Ovary (tissue), 7 donors: ENCODE measurements at regions not wholly inside any gene's neighbourhood (a gene's known extent, or its start where the extent isn't known, plus 50 kb on each side); places are given as distances from the start of the nearest gene placed in this dataset.

Source experiments
- DNase-seq, 5 donors: peaks; one replicate each; pipeline ENCODE4 v3.0.0-alpha.2; 2019 to 2020
- H3K27ac ChIP-seq, 2 donors: fragments of 200-600 bp; one replicate each; pipeline versions ENCODE4 v1.5.1 to v1.8.0; 2019 to 2022
- H3K27me3 ChIP-seq: fragments of 200-600 bp; one replicate; pipeline ENCODE4 v1.8.0; 2022
- H3K36me3 ChIP-seq: fragments of 200-600 bp; sonication (generic); one replicate; pipeline ENCODE4 v1.5.1; 2019
- H3K4me1 ChIP-seq: one replicate; pipeline ENCODE4 v1.8.1; 2013; ENCODE audit warnings: mild to moderate bottlenecking, moderate library complexity; ENCODE audit not compliant: insufficient read depth
- H3K4me3 ChIP-seq: fragments of 200-600 bp; sonication (generic); one replicate; pipeline ENCODE4 v1.5.1; 2017
- H3K9me3 ChIP-seq, 2 donors: fragments of 200-600 bp in 1 of 2; sonication (generic) in 1 of 2; one replicate each; pipeline versions ENCODE4 v1.5.1 to v1.8.1; 2013 to 2019; ENCODE audit warnings: mild to moderate bottlenecking in 1 of 2, moderate library complexity in 1 of 2
- CTCF ChIP-seq, 3 donors: fragments of 450-650 bp in 2 of 3; fragments of 200-600 bp in 1 of 3; IDR thresholded peaks; one replicate each; pipeline versions ENCODE4 v1.5.1 to v1.8.0; 2016 to 2022; ENCODE audit warnings: antibody characterized with exemption in 3 of 3, mild to moderate bottlenecking in 1 of 3
- EP300 ChIP-seq: sonication (generic); formaldehyde crosslinking; IDR thresholded peaks from one replicate; pipeline ENCODE4 v1.6.1; 2017; ENCODE audit warnings: antibody characterized with exemption
- POLR2A ChIP-seq: fragments of 450-650 bp; IDR thresholded peaks from one replicate; pipeline ENCODE4 v1.6.1; 2017; ENCODE audit warnings: antibody characterized with exemption, mild to moderate bottlenecking, moderate library complexity
- whole genome bisulfite sequencing, 3 donors: extraction: QIAGEN DNeasy Blood & Tissue Kit in 1 of 3; methylation state at CpG; one replicate each; pipeline versions ENCODE4 v1.1.5 to v1.1.7; 2013 to 2017; 5-methylcytosine and 5-hydroxymethylcytosine counted together
- intact Hi-C, 4 donors: fragments of 100-400 bp; cut with DNase I; formaldehyde crosslinking; loops; one replicate each; pipeline versions ENCODE4 v1.11.0 to v1.15.1; 2022 to 2023
- donor health status: DM: no; HTN: no; CAD: no; lungs with moderate emphysema.
- donor health status: DM: no; HTN: no; CAD: no.
- donor health status: Bipolar disorder and iron deficiency.
- donor health status: DM: no; HTN: no; CAD: no.
- donor health status: DM: yes; HTN: yes; CAD: no.

DNA sequence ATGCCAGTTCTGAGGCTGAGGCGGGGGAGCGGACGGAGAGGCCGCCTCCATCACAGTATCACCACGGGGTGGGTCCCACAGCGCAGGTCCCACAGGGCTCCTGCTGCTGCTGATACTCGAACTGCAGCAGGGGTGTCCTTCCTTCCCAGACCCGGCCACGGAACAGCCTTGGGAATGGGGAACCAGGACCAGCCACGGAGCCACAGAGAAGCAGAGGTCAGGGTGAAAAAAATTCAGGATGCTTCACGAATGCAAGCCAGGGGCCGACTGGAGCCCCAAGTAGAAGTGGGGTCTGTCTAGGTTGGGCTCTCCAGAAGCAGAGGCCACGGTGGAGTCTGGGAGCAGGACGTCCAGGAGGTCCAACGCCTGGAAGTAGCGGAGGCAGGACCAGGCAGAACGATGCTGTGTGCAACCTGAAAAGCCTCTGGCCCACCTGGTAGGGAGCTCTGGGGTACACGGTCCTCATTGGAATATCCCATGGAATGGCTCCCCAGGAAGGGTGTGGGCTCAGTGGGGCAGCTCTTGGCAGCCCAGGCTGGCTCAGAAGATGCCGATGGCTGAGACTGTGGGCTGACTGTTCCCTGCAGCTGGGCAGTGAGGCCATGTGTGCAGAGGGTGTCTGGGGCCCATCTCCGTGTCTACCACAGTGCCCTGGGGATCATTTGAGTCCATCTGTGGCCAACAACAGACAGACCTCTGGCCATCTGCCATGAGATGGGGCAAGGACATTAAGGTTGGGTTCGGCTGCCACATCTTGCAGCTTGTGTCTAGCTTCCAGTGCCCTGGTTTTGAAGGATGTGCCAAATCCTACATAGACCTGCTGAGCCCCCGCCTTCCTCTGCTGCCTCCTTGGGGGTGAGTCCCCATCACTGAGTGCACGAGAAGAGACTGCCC is 66.9 kb upstream of the FCN1 start:
- whole genome bisulfite sequencing, 3 donors: 85 to 90% (median 86%) methylated on average over 23 of the region's 23 CpGs
- Histone ChIP-seq H3K27ac (no peak overlapping the region), H3K4me1 (no peaks in the 10 kb centered on the region), H3K27me3 (no peaks in the 10 kb centered on the region), H3K9me3 (no peaks in the 10 kb centered on the region), H3K4me3 (no peak overlapping the region), H3K36me3 (no peaks in the 10 kb centered on the region)
- peak in 1 of 5 donors; percentile 13 for DNase-seq
- intact Hi-C loops: no loop called here
- no peak for TF ChIP-seq POLR2A
- no peak for TF ChIP-seq EP300
- no peak for TF ChIP-seq CTCF (IDR thresholded peaks at IDR 0.05)

DNA sequence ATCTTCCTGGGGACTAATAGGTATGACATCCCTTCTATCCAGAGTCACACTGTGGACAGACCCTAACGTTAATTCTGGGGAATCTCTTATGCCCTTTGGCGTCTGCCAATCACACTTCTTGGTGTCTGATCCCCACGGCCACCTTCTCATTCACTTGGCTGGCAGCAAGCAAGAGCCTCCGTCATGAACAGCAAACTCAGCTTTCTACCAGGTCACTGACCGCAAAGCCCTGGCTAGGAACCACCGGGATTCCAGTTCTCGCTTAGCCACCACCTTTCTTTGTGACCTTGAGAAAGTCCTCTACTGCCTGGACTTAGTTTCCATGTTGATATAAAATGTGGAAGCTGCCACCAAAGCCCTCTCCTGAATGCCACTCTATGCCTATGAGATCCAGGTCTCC is 67.7 kb upstream of the FCN1 start:
- no peaks in the 10 kb centered on the region for H3K4me1 ChIP-seq
- H3K4me3 ChIP-seq: no peak overlapping the region
- H3K9me3 ChIP-seq: no peaks in the 10 kb centered on the region
- intact Hi-C loops: no loop called here
- no peak for DNase-seq
- H3K36me3 ChIP-seq: no peaks in the 10 kb centered on the region
- no peak overlapping the region for H3K27ac ChIP-seq
- no peaks in the 10 kb centered on the region for H3K27me3 ChIP-seq
- TF ChIP-seq EP300: no peak
- WGBS, 3 donors: 86 to 89% (median 87%) methylated on average over 7 of the region's 7 CpGs

DNA sequence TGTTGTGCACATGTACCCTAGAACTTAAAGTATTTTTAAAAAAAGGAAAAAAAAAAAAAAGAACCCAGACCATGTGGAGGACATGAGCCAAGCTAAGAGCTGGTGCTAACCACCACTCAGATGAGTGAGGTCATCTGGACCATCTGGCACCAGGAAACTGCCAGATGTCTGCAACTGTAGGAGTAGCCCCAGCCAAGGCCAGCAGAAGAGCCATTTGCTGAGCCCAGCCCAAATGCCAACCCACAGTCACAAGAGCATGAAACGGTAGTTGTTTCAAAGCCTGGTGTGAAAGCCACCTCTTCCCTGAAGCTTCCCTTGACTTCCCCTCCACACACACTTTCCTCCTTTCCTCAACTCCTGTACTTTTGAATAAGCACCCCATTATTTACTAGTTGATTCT is 69.2 kb upstream of the FCN1 start:
- H3K4me1 ChIP-seq: no peaks in the 10 kb centered on the region
- no peak overlapping the region for H3K27ac ChIP-seq
- 81 to 85% (median 83%) methylated on average over 1 of the region's 1 CpG for WGBS, 3 donors
- DNase-seq: no peak
- no peak for TF ChIP-seq EP300
- no peak for TF ChIP-seq POLR2A
- no peak for TF ChIP-seq CTCF (IDR thresholded peaks at IDR 0.05)
- H3K27me3 ChIP-seq: no peaks in the 10 kb centered on the region
- H3K36me3 ChIP-seq: no peaks in the 10 kb centered on the region
- intact Hi-C loops: no loop called here
- no peaks in the 10 kb centered on the region for H3K9me3 ChIP-seq
- H3K4me3 ChIP-seq: no peak overlapping the region

GRCh38 chr9:134987376-134987775 is 69.7 kb upstream of the FCN1 start:
- DNase-seq: peak in 1 of 5 donors; percentile 13
- no peak overlapping the region for H3K27ac ChIP-seq
- intact Hi-C loops: no loop called here
- H3K9me3 ChIP-seq: no peaks in the 10 kb centered on the region
- no peaks in the 10 kb centered on the region for H3K27me3 ChIP-seq
- no peak overlapping the region for H3K4me3 ChIP-seq
- H3K4me1 ChIP-seq: no peaks in the 10 kb centered on the region
- WGBS, 3 donors: 84 to 90% (median 90%) methylated on average over 6 of the region's 6 CpGs
- H3K36me3 ChIP-seq: no peaks in the 10 kb centered on the region
- TF ChIP-seq EP300 (no peak), CTCF (IDR thresholded peaks at IDR 0.05) (no peak), POLR2A (no peak)
